ENCODE measurements at regions not wholly inside any gene's neighbourhood (a gene's known extent, or its start where the extent isn't known, plus 50 kb on each side); places are given as distances from the start of the nearest gene placed in this dataset.

- ATAC-seq (ENCODE audit: low FRiP score) (no peak), DNase-seq (ENCODE audit: low spot score) (no peak)
- TF ChIP-seq CTCF (IDR thresholded peaks at IDR 0.05) = no peak
Measured at GRCh38 chr2:19689646-19690168, 212.1 kb downstream of the TTC32 start.

GRCh38 chr2:19688059-19688458 is 213.7 kb downstream of the TTC32 start:
- no peak for ATAC-seq (ENCODE audit: low FRiP score)
- no peak for TF ChIP-seq CTCF (IDR thresholded peaks at IDR 0.05)
- no peak for DNase-seq (ENCODE audit: low spot score)

GRCh38 chr2:19687017-19687659 is 214.6 kb downstream of the TTC32 start:
- no peak for TF ChIP-seq CTCF (IDR thresholded peaks at IDR 0.05)
- no peak for ATAC-seq (ENCODE audit: low FRiP score)

GRCh38 chr2:19686439-19686838 is 215.3 kb downstream of the TTC32 start:
- ATAC-seq (ENCODE audit: low FRiP score) (no peak), DNase-seq (ENCODE audit: low spot score) (no peak)
- TF ChIP-seq CTCF (IDR thresholded peaks at IDR 0.05) = no peak

More at GRCh38 chr2:19687017-19687659, 214.6 kb downstream of the TTC32 start:
- DNase-seq (ENCODE audit: low spot score) = no peak

- ATAC-seq (ENCODE audit: low FRiP score) = no peak
- TF ChIP-seq CTCF (IDR thresholded peaks at IDR 0.05) = no peak
- no peak for DNase-seq (ENCODE audit: low spot score)
Measured at GRCh38 chr2:19685731-19686130, 216.1 kb downstream of the TTC32 start.

GRCh38 chr2:19684516-19684915 is 217.3 kb downstream of the TTC32 start:
- ATAC-seq (ENCODE audit: low FRiP score) = no peak
- no peak for TF ChIP-seq CTCF (IDR thresholded peaks at IDR 0.05)
- no peak for DNase-seq (ENCODE audit: low spot score)

GRCh38 chr2:19683556-19683955 is 218.2 kb downstream of the TTC32 start:
- TF ChIP-seq CTCF (IDR thresholded peaks at IDR 0.05) = no peak

More at GRCh38 chr2:19683556-19683955, 218.2 kb downstream of the TTC32 start:
- DNase-seq (ENCODE audit: low spot score) = no peak
- ATAC-seq (ENCODE audit: low FRiP score) = no peak

Measured in omental fat pad (tissue), 3 donors.